ENCODE measurements at regions not wholly inside any gene's neighbourhood (a gene's known extent, or its start where the extent isn't known, plus 50 kb on each side); places are given as distances from the start of the nearest gene placed in this dataset.

GRCh38 chr1:195899762-195900352, 708.4 kb downstream of the KCNT2 start:
- no peaks in the 10 kb centered on the region for H3K27me3 ChIP-seq
- peak in 1 of 4 donors; percentile 22 for ATAC-seq
- H3K9me3 ChIP-seq, result no peaks in the 10 kb centered on the region
- intact Hi-C loops (cut with DNase I), result no loop called here
- H3K27ac ChIP-seq, result no peak overlapping the region
- 38 to 56% (median 43%) methylated on average over 1 of the region's 1 CpG for WGBS, 4 donors
- H3K36me3 ChIP-seq, result no peaks in the 10 kb centered on the region
- peaks cover 0 to 3% (median 0%) of the 10 kb centered on the region in 12 donors for H3K4me1 ChIP-seq
- DNase-seq, result no peak
- H3K4me3 ChIP-seq, result no peak overlapping the region
- TF ChIP-seq POLR2A (IDR thresholded peaks at IDR 0.05) (no peak), CTCF (IDR thresholded peaks at IDR 0.05) (no peak)

GRCh38 chr1:195898924-195899323, 709.3 kb downstream of the KCNT2 start:
- ATAC-seq (no peak), DNase-seq (no peak)
- Histone ChIP-seq H3K27me3 (no peaks in the 10 kb centered on the region), H3K4me3 (no peak overlapping the region), H3K27ac (no peak overlapping the region), H3K36me3 (no peaks in the 10 kb centered on the region), H3K9me3 (no peaks in the 10 kb centered on the region), H3K4me1 (peaks cover 0 to 8% (median 0%) of the 10 kb centered on the region in 12 donors)
- WGBS, 4 donors, result 21 to 26% (median 23%) methylated on average over 2 of the region's 2 CpGs
- intact Hi-C loops (cut with DNase I), result no loop called here
- TF ChIP-seq POLR2A (IDR thresholded peaks at IDR 0.05) (no peak), CTCF (IDR thresholded peaks at IDR 0.05) (no peak)

GRCh38 chr1:195898373-195898772, 709.9 kb downstream of the KCNT2 start:
- H3K9me3 ChIP-seq, result no peaks in the 10 kb centered on the region
- H3K27me3 ChIP-seq, result no peaks in the 10 kb centered on the region
- no peak for DNase-seq
- no peaks in the 10 kb centered on the region for H3K36me3 ChIP-seq
- WGBS, 4 donors, result 45 to 62% (median 58%) methylated on average over 3 of the region's 3 CpGs
- H3K27ac ChIP-seq, result no peak overlapping the region
- H3K4me1 ChIP-seq, result peaks cover 0 to 8% (median 0%) of the 10 kb centered on the region in 12 donors
- H3K4me3 ChIP-seq, result no peak overlapping the region
- TF ChIP-seq POLR2A (IDR thresholded peaks at IDR 0.05), result no peak
- TF ChIP-seq CTCF (IDR thresholded peaks at IDR 0.05), result no peak
- intact Hi-C loops (cut with DNase I), result no loop called here
- no peak for ATAC-seq

GRCh38 chr1:195897076-195897475, 711.2 kb downstream of the KCNT2 start:
- no peak for ATAC-seq
- WGBS, 4 donors, result 92 to 93% (median 92%) methylated on average over 6 of the region's 6 CpGs
- Histone ChIP-seq H3K27me3 (no peaks in the 10 kb centered on the region), H3K4me1 (peaks cover 0 to 8% (median 0%) of the 10 kb centered on the region in 12 donors), H3K9me3 (no peaks in the 10 kb centered on the region), H3K4me3 (no peak overlapping the region), H3K27ac (no peak overlapping the region), H3K36me3 (no peaks in the 10 kb centered on the region)
- TF ChIP-seq POLR2A (IDR thresholded peaks at IDR 0.05) (no peak), CTCF (IDR thresholded peaks at IDR 0.05) (no peak)
- intact Hi-C loops (cut with DNase I), result no loop called here
- no peak for DNase-seq

Data from heart left ventricle (tissue), 16 donors.